ENCODE measurements at regions not wholly inside any gene's neighbourhood (a gene's known extent, or its start where the extent isn't known, plus 50 kb on each side); places are given as distances from the start of the nearest gene placed in this dataset.
A peak's percentile ranks its signal among the peaks of the same experiment; 100 is the strongest.

DNA sequence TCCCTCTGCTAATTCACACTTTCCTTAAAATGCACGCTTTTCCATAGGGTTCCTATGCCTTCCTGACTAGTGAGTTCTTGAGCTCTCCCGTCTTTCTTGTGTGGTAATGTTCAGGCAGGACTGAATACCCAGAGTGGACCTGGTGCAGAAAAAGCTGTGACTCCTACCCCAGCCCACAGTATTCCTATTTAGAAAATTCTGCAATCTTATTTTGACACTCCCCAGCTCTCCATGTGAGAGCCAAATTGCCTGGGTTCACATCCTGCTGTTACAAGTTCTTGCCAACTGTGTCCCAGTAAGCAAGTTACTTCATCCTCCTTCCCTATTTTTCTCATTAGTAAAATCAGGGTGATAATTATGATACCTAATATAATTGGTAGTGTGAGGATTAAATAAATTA lies 290.8 kb upstream of the SLCO3A1 start:
- DNase-seq = no peak

DNA sequence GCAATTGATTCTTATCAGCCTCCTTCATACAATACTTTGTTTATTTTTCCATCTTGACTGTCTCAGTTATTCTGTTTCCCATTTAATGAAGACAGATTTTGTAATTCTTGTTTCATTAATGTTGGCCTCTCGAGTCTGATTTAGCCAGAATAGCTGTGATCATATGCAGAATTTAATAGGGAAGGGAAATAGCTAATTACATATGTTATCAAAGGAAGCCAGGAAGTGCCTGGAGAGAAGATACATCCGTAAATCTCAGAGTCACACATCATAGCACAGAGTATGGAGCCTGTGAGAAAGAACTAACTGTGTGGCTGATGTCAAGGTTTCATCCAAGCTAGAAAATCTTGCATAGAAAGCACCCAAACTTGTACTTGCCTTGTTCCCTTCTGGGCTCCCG lies 288.9 kb upstream of the SLCO3A1 start:
- DNase-seq = no peak

DNA sequence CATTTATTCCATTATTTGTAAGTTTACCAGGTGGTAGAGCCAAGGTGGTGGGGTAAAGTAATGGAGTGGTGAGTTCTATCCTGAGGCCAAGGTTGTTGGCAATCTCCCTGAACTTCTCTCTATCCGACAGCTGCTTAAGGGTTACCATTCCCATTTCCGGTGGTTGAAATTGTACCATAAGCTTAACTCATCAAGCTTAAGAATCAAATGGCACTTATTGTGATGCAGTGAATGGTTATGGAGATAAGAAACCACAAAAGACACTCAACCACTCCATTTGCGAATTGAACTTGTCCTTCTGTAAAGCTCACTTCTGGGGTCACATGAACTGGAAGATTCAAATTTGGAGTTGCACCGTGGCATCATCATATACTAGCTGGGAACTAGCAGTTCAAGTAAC lies 287.4 kb upstream of the SLCO3A1 start:
- DNase-seq = no peak

DNA sequence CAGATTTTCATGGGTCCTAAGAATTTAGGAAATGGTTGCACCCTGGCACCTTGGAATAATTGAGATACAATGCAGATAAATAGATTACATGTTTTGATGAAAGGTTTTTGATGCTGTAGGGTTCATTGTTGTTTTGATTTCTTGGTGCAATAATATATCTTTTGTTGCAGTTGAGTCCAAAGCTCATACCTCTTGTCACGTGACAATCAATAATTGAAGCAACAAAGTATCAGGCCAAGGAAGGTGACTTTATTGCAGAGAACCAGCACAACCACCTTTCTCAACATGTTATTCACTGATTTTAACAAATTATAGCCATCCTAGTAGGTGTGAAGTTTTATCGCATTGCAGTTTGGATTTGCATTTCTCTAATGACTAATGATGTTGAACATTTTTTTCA lies 285.5 kb upstream of the SLCO3A1 start:
- no peak for DNase-seq

DNA sequence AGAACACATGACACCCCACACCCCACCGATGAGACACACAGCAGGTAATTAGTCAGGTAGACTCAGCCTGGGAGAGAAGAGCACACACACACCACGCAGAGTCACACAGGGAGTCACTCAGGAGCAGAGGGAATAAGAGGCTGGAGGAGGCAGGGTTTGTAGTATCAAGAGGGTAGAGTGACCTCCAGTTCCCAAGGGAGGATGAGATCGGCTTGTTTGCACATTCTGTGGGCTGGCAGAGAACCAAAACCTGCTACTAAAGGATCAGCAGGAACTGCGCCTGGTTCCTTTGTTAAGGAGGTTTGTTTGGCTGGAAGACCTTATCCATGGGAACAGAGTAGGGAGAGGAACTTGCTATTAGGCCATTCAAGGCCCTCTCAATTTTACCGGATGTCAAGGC lies 281.4 kb upstream of the SLCO3A1 start:
- DNase-seq = no peak

DNA sequence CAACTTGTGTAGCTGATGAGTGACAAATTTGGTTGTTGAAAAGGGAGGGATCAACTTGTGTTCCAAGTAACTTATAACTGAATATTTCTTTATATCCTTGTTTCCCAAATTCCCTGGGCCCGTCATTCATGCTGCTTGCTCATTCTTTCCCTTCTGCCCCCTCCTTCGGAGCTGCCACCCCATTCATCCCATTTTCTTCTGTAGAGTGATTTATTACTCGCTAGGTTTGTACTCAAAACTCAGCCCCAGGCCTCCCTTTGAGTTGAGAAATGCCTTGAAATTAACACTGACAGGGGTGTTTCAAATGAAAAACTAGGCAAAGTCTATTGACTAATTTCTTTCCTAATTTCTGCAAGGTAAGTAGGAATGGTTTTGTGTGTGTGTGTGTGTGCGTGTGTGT lies 277.4 kb upstream of the SLCO3A1 start:
- DNase-seq = no peak

DNA sequence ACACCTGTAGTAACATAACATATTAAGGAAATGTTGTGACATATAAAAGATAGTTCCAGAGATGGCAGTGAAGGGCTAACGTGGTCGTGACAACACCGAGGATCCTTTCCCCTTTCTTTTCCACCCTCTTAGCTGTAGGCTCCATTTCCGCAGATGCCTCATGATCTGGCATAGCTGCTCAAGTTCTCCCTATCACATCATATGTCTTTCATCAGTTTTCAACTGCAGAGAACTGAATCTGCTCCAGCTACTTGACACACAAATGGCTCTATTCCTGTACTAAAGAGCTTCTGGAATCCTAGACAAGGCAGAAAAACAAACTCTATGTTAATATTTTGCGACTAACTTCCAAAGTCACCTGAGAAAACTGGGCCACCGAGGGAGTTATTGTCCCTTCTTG lies 275.0 kb upstream of the SLCO3A1 start:
- no peak for DNase-seq

DNA sequence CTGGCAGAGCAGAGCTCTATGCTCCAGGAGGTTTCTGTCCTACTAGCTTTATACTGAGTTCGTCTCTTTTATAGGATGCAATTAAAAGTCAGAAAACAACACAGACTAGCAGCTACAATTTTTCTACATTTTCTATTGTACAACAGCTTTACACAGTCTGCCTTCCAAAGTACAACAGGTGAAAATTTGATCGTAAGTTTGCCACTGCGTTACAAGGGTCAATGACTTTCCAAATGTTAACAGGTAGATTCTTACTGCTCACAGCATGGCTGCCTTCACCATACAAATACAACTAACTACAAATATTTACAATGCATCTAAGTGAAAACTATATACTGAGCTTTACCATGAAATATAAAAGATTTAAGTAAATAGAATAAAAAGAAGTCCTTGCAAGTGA lies 268.6 kb upstream of the SLCO3A1 start:
- DNase-seq = no peak

DNA sequence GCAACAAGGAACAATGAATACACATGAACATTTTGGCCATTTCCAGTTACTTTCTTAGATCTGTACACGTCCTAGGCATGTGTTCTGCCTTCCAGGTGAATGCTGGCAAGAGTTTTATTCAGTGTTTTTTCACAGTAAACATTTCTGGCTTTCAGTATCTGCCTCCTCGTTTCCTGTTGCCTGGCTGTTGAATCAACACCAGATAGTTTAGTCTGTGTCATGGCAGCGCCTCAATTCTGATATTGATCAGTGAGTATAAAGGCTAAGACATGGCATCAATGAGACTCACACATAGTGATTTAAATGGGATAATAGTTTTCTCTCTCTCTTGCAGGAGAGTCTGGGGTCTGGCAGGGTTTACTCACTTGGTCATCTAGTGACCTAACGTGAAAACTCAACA lies 266.9 kb upstream of the SLCO3A1 start:
- DNase-seq = no peak

DNA sequence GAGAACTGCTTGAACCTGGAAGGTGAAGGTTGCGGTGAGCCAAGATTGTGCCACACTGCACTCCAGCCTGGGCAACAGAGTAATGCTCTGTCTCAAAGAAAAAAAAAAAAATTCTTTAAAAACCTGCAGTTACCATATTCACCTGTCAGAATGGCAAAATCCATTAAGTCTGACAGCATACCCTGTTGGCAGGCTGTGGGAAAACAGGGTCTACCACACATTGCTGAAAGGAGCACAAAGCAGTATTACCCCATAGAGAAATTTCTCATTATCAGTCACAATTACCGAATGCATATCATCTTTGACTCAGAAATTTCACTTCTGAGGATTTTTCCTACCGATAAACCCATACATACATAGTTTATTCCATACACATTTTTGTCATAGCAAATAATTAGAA lies 264.1 kb upstream of the SLCO3A1 start:
- DNase-seq = no peak

DNA sequence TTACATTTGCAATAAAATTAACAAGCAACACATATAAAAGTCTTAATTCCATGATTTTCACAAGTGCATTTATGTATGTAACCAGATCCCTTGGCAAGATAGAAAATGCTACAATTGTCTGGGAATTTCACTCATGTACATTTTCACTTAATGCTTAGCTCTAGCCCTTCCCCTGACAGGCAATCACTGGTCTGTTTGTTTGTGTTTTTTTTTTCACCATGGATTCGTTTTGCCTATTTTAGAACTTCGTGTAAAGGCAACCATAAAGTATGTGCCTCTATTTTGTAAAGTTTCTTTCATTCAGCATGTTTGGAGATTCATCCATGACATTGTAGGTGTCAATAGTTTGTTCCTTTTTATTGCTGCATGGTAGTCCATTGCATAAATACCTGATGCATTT lies 260.9 kb upstream of the SLCO3A1 start:
- DNase-seq = no peak

DNA sequence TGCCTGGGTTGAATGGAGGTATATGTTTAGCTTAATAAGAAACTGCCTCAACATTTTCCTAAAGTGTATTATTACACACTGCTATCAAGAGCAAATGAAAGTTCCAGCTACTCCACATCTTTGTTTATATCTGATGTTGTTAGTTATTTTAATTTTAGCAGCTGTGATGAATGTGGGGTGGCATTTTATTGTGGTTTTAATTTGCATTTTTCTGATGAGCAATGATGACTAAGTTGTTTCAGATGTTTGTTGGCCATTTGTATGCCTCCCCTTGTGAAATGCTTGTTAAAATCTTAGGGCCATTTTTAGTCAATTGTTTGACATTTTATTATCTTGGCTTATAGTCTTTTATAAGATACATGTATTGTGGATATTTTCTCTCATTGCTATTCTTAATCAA lies 260.4 kb upstream of the SLCO3A1 start:
- DNase-seq = peak; percentile 52

DNA sequence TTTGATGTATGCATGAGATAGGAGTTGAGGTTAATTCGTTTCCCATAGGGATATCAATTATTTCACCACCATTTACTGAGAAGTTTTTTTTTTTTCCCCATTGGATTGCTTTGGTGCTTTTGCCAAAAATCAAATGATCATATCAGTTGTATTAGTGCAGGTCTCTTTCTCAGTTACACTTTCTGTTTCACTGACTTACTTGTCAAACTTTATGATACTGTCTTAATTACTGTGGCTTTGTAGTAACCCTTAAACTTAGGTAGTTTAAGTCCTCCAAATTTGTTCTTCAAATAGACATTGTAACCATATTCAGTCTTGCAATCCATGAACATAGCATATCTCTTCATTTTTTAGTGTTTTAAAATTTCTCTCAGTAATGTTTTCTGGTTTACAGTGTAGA lies 259.9 kb upstream of the SLCO3A1 start:
- no peak for DNase-seq

DNA sequence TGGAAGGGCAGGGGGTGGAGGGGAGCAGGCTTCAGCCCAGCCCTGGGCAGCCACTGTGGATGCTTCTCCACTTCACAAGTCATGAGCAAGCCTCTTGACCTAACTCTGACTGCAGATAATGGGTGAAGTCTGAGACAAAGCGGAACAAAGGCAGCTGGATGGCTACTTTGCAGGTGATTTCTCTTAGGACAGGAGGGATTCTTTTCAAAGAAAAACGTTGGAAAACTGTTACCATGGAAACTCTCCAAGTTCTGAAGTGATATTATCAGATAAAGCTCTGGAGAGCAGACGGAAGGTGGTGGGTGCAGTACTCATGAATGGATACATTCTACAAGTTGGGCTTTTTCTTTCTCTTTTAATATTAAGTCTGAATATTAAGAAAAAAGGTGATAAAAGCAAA lies 254.2 kb upstream of the SLCO3A1 start:
- DNase-seq = no peak

DNA sequence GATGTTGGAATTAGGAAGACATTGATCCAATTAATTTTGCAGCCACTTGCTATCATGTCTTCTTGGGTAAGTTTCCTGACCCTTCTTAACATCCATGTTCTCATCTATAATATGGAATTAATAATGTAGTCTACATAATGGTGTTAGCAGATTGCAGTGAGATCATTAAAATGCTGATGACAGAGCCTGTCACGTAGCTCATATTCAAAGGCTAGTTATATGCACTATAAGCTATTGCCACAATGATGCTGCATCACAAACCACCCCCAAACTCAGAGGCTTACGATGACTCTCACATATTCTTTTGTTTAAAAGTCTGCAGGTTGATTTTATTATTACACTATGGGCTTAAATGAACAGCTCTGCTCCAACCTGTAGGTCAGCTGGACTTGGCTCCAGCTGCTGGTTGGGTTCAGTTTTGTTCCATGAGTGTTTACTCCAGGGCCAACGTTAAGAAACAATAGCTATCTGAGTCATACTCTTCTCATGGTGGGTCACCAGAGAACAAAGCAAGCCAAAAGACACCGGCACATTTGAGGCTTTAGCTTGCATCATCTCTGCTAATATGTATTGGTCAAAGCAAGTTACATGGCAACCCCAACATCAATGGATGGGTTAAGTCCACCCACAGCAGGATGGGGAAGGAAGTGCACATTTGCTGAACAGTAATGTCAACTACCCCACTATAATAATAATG lies 250.0 kb upstream of the SLCO3A1 start:
- no peak for DNase-seq

DNA sequence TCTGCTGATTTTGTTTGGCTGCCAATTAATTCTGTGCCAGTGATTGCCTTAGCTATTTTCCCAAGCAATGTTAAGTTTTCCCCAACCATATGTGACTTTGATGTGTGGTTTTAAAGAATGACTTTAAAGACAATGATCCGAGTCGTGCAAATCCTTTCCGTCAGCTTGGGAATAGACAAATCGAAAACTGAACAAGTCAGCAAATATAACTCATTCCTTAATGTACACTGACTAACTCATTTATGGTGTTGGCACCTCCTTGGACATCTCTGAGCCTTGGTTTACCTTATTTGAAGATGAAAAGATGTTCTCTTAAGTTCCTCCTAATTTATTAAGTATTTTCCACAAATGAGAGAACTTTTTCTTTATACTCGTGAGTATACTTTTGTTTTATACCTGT lies 249.4 kb upstream of the SLCO3A1 start:
- DNase-seq = no peak

DNA sequence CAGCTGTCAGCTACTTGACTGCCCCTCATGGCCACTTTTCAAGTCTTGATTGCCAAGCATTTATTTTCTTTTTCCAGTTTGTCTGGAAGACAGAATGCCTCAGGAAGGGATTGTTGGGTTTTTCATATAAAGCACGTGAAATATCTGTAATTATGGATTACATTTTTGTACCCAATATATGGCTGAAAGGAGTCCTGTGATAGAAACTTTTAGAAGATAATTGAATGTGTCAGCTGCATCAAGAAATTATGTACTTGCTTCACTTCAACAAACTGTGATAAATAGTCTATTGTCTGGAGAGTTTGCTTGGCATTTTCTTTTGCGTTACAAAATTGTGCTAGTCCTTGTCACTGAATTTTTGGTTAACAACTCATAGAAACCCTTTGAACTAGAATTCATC lies 247.9 kb upstream of the SLCO3A1 start:
- DNase-seq = no peak

DNA sequence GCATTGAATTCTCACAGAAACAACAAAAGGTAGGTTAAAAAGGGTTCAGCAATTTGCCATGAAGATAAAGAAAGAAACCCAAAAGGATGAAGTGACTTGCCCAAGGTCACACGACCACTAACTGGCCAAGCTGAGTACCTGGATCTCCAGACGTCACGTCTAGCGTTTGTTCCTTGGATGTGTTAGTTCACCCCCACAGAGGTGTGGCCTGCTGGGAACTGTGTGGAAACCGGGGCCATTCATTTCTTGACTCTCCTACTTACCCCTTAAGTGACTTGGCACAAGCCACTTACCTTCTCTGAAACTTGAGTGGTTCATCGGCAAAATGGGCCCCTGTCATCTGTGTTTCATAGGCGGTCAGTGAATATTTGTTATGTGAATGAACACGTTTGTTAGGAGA lies 244.3 kb upstream of the SLCO3A1 start:
- no peak for DNase-seq

DNA sequence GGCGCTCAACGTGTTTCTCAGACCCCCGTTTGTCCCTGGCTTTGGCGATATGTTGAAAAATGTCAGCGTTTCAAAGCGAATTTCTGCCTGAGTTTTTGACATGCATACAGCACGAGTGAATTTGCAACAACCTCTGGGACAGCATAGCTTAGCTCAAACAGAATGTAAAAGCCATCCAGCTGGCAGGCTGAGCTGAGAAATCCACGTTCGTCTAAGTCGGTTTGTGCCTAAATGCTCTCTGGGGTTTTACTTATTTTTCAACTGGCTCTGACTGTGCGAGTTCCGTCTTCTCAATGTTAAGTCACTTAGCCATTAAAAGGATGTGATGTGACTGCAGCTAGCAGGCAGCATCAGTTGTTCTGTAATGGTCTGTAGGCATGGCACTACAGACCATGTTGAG lies 243.5 kb upstream of the SLCO3A1 start:
- DNase-seq = no peak

DNA sequence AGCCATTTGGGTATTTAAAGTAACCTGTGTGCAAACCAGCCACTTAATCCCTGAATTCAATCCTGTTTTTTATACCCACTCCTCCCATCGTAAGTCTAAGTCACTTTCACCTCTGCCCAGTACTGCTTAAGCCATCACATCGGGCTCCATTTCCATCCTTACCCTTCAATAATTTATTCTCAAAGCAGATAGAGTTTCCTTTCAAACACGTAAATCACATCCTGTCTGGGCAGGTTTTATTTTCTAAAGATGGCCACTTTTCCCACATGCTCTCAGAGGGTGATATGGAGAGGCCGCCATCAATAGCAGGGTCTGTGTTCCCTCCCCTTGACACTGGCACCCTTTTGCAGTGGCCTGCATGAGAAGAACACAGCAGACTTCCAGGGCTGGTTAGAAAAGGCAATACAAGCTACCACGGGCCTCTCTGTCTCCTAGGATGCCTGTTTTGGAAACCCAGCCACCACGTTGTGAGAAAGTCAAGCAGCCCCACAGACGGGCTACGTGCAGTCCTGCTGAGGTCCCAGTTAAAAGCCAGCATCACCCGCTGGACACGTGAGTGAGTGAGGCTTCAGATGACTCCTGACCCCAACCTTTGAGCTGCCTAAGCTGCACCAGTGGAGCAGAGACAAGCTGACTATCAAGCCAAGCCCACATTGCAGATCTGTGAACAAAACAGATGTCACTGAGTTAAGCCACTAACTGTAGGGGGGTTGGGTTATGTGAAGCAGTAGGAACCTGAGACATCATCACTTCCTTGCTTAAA lies 241.8 kb upstream of the SLCO3A1 start:
- DNase-seq = no peak

DNA sequence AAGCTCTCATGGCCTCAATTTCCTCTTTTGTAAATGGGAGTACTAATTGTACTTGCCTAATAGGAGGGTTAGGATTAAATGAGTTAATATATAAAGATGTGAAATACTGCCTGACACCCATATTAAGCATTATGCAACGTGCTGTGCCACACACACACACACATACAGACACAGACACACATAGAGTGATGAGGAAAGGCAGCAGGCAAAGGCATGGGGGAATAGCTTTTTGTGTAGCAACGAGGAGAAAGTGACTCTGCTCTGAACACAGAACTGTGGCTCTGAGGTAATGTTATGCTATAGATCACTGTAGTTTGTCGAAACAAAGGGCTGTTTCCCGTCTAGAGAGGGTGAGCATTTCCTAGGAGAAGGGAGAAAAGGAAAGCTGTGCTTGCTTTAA lies 233.3 kb upstream of the SLCO3A1 start:
- DNase-seq = no peak

DNA sequence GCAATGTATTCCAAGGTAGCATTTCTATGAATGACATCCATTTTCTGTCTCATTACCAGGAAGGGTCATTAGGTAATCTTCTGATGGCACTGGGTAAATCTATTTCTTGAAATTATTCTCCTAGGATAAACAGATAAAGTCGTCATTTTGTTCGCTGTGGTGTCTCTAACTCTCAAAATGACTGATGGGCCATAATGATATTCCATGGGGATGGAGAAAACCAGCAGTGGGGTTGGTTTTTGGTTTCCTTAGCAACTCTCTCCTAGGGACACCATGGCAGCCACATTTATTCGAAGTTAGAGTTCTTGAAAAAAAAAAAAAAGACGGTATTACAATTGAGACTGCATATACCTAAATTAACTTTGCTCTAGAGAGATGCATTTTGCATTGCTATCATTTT lies 231.3 kb upstream of the SLCO3A1 start:
- DNase-seq = no peak

DNA sequence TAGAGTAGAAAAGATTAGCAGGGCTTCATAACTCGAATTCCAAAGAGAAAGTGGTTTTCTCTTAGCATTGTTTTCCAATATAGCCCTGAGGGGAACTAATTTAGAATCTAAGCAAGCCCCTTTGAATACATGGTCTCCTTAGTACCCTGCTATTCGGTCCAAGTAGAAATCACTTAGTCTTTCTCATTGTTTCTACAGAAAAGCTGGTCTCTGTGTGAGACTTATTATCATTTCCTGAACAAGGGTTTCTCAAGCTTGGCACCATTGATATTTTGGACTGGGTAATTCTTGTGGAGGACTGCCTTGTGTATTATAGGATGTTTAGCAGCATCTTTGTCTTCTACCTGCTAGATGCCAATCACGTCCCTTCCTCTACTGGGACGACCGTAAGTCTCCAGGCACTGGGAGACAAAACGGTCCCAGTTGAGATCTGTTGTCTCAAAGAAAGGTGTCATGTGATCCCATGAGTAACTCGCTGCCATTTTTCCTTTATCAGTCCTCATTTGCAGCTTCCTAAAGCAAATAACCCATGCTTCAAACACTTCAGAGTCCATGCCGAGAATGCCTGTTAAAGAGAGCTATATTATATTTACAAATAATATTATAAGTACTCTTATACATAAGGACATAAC lies 230.7 kb upstream of the SLCO3A1 start:
- no peak for DNase-seq

DNA sequence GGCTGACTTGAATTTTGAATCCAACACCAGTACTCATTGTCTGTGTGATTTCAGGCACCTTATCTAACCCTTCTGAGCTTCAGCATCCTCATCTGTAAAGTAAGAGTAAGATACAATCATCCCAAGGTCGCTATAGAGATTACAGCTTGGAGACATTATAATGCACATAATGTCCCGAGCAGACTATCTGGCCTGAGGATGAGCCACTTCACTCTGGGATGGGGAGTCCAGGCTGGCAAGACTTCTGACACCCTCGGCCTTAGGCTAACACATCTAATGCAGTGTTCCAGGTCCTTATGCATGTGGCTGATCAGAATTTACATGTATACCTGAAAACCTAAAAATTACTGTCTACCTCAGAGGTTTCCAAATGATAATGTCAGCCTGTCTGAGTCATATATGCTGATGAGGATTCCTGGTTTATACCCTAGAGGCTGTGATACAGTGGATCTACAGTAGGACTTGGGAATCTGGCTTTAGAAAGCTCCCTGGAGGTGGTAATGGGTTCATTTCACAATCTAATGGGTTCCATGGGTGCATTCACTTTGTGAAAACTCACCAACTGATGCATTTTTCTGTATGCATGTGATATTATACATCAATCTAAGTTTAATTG lies 229.0 kb upstream of the SLCO3A1 start:
- DNase-seq = no peak

Data from HCEC 1CT (cell line).